BLaER1 (cell line): ENCODE measurements at regions not wholly inside any gene's neighbourhood (a gene's known extent, or its start where the extent isn't known, plus 50 kb on each side); places are given as distances from the start of the nearest gene placed in this dataset.

Experiments used
- H3K27ac ChIP-seq: shearing (Covaris generic); formaldehyde crosslinking; 2 replicates; pipeline ENCODE4 v1.8.1; 2022
- H3K27me3 ChIP-seq: shearing (Covaris generic); formaldehyde crosslinking; 2 replicates; pipeline ENCODE4 v1.8.1; 2022
- H3K36me3 ChIP-seq: shearing (Covaris generic); formaldehyde crosslinking; 2 replicates; pipeline ENCODE4 v1.8.1; 2022
- H3K4me1 ChIP-seq: shearing (Covaris generic); formaldehyde crosslinking; 2 replicates; pipeline ENCODE4 v1.8.1; 2022
- H3K4me2 ChIP-seq: shearing (Covaris generic); formaldehyde crosslinking; 2 replicates; pipeline ENCODE4 v1.8.1; 2022
- H3K4me3 ChIP-seq: shearing (Covaris generic); formaldehyde crosslinking; 2 replicates; pipeline ENCODE4 v1.8.1; 2022
- H3K9ac ChIP-seq: shearing (Covaris generic); formaldehyde crosslinking; 2 replicates; pipeline ENCODE4 v1.8.1; 2022
- H3K9me3 ChIP-seq: shearing (Covaris generic); formaldehyde crosslinking; 2 replicates; pipeline ENCODE4 v1.8.1; 2022
- H4K20me1 ChIP-seq: shearing (Covaris generic); formaldehyde crosslinking; 2 replicates; pipeline ENCODE4 v1.8.1; 2022
- Cebpa-rat ChIP-seq: shearing (Covaris generic); IDR thresholded peaks from 2 replicates; pipeline ENCODE4 v1.8.1; 2022

- no peak overlapping the region for H3K9ac ChIP-seq
- H3K36me3 ChIP-seq: no peaks in the 10 kb centered on the region
- no peak overlapping the region for H3K4me3 ChIP-seq
- H4K20me1 ChIP-seq: no peaks in the 10 kb centered on the region
- no peak overlapping the region for H3K4me2 ChIP-seq
- TF ChIP-seq Cebpa-rat: no peak
- H3K9me3 ChIP-seq: peaks cover 4% of the 10 kb centered on the region; the same call in 1 of the 2 replicates
- no peaks in the 10 kb centered on the region for H3K4me1 ChIP-seq
- H3K27me3 ChIP-seq: no peaks in the 10 kb centered on the region
- H3K27ac ChIP-seq: no peak overlapping the region
Observed at GRCh38 chr7:49669285-49669684, 104.2 kb upstream of the VWC2 start.

GRCh38 chr7:49669692-49670260 is 103.7 kb upstream of the VWC2 start:
- no peak overlapping the region for H3K4me3 ChIP-seq
- peaks cover 4% of the 10 kb centered on the region; the same call in 1 of the 2 replicates for H3K9me3 ChIP-seq
- no peaks in the 10 kb centered on the region for H3K4me1 ChIP-seq
- H3K4me2 ChIP-seq: no peak overlapping the region
- H3K27ac ChIP-seq: no peak overlapping the region
- TF ChIP-seq Cebpa-rat: no peak
- no peak overlapping the region for H3K9ac ChIP-seq
- no peaks in the 10 kb centered on the region for H3K27me3 ChIP-seq
- no peaks in the 10 kb centered on the region for H3K36me3 ChIP-seq
- no peaks in the 10 kb centered on the region for H4K20me1 ChIP-seq

- H3K9me3 ChIP-seq: peaks cover 4% of the 10 kb centered on the region; the same call in 1 of the 2 replicates
- H4K20me1 ChIP-seq: no peaks in the 10 kb centered on the region
- no peaks in the 10 kb centered on the region for H3K4me1 ChIP-seq
- no peak overlapping the region for H3K4me2 ChIP-seq
- TF ChIP-seq Cebpa-rat: no peak
- H3K27me3 ChIP-seq: no peaks in the 10 kb centered on the region
- H3K27ac ChIP-seq: no peak overlapping the region
- no peaks in the 10 kb centered on the region for H3K36me3 ChIP-seq
- H3K9ac ChIP-seq: no peak overlapping the region
- no peak overlapping the region for H3K4me3 ChIP-seq
Observed at GRCh38 chr7:49670991-49671390, 102.4 kb upstream of the VWC2 start.

GRCh38 chr7:49692516-49692915 is 80.9 kb upstream of the VWC2 start:
- no peak overlapping the region for H3K4me2 ChIP-seq

GRCh38 chr7:49695971-49696370 is 77.5 kb upstream of the VWC2 start:
- no peak overlapping the region for H3K4me3 ChIP-seq

More at GRCh38 chr7:49692516-49692915, 80.9 kb upstream of the VWC2 start:
- Histone ChIP-seq H3K9me3 (no peaks in the 10 kb centered on the region), H3K9ac (no peak overlapping the region), H3K27ac (no peak overlapping the region), H3K27me3 (no peaks in the 10 kb centered on the region), H3K36me3 (no peaks in the 10 kb centered on the region), H4K20me1 (no peaks in the 10 kb centered on the region), H3K4me1 (no peaks in the 10 kb centered on the region), H3K4me3 (no peak overlapping the region)
- TF ChIP-seq Cebpa-rat: no peak

GRCh38 chr7:49700841-49701240 is 72.6 kb upstream of the VWC2 start:
- peaks cover 33% of the 10 kb centered on the region for H3K4me1 ChIP-seq
- no peaks in the 10 kb centered on the region for H4K20me1 ChIP-seq
- H3K27ac ChIP-seq: no peak overlapping the region
- no peak overlapping the region for H3K4me3 ChIP-seq
- H3K9me3 ChIP-seq: no peaks in the 10 kb centered on the region
- no peaks in the 10 kb centered on the region for H3K27me3 ChIP-seq
- TF ChIP-seq Cebpa-rat: no peak
- H3K9ac ChIP-seq: no peak overlapping the region
- H3K36me3 ChIP-seq: no peaks in the 10 kb centered on the region
- no peak overlapping the region for H3K4me2 ChIP-seq

More at GRCh38 chr7:49695971-49696370, 77.5 kb upstream of the VWC2 start:
- Histone ChIP-seq H3K27ac (no peak overlapping the region), H3K27me3 (no peaks in the 10 kb centered on the region), H3K9ac (no peak overlapping the region), H4K20me1 (no peaks in the 10 kb centered on the region), H3K4me2 (no peak overlapping the region), H3K4me1 (0 out of 2 replicates have a peak, but pooled peaks cover 10% of the 10 kb centered on the region), H3K36me3 (no peaks in the 10 kb centered on the region), H3K9me3 (no peaks in the 10 kb centered on the region)
- no peak for TF ChIP-seq Cebpa-rat

- H3K9ac ChIP-seq: no peak overlapping the region
- no peaks in the 10 kb centered on the region for H3K9me3 ChIP-seq
- H3K27me3 ChIP-seq: no peaks in the 10 kb centered on the region
- no peaks in the 10 kb centered on the region for H3K36me3 ChIP-seq
- peak overlapping the region; percentile 58 for H3K4me2 ChIP-seq
- no peak for TF ChIP-seq Cebpa-rat
- H3K4me1 ChIP-seq: peaks cover 33% of the 10 kb centered on the region
- no peak overlapping the region for H3K27ac ChIP-seq
- no peak overlapping the region for H3K4me3 ChIP-seq
- H4K20me1 ChIP-seq: no peaks in the 10 kb centered on the region
Observed at GRCh38 chr7:49702099-49702498, 71.3 kb upstream of the VWC2 start.

GRCh38 chr7:49703337-49703736 is 70.1 kb upstream of the VWC2 start:
- no peaks in the 10 kb centered on the region for H3K27me3 ChIP-seq
- TF ChIP-seq Cebpa-rat: no peak
- H3K4me2 ChIP-seq: peak overlapping the region; percentile 58
- no peak overlapping the region for H3K9ac ChIP-seq
- no peak overlapping the region for H3K27ac ChIP-seq
- H3K9me3 ChIP-seq: no peaks in the 10 kb centered on the region
- no peak overlapping the region for H3K4me3 ChIP-seq
- no peaks in the 10 kb centered on the region for H4K20me1 ChIP-seq
- H3K4me1 ChIP-seq: peaks cover 33% of the 10 kb centered on the region
- no peaks in the 10 kb centered on the region for H3K36me3 ChIP-seq

GRCh38 chr7:49703881-49704280 is 69.6 kb upstream of the VWC2 start:
- TF ChIP-seq Cebpa-rat: no peak
- no peak overlapping the region for H3K4me3 ChIP-seq
- H3K36me3 ChIP-seq: no peaks in the 10 kb centered on the region
- H3K27me3 ChIP-seq: no peaks in the 10 kb centered on the region
- no peak overlapping the region for H3K27ac ChIP-seq
- H4K20me1 ChIP-seq: no peaks in the 10 kb centered on the region
- no peaks in the 10 kb centered on the region for H3K9me3 ChIP-seq
- H3K4me2 ChIP-seq: peak overlapping the region; percentile 58; the same call in 1 of the 2 replicates
- peaks cover 33% of the 10 kb centered on the region for H3K4me1 ChIP-seq
- H3K9ac ChIP-seq: no peak overlapping the region

GRCh38 chr7:49706106-49706505 is 67.3 kb upstream of the VWC2 start:
- no peak overlapping the region for H3K9ac ChIP-seq
- H3K27ac ChIP-seq: no peak overlapping the region
- TF ChIP-seq Cebpa-rat: no peak

GRCh38 chr7:49707891-49708290 is 65.5 kb upstream of the VWC2 start:
- Histone ChIP-seq H3K9ac (no peak overlapping the region), H3K4me1 (peaks cover 11% of the 10 kb centered on the region), H4K20me1 (no peaks in the 10 kb centered on the region), H3K36me3 (no peaks in the 10 kb centered on the region), H3K27ac (no peak overlapping the region), H3K27me3 (no peaks in the 10 kb centered on the region), H3K4me2 (no peak overlapping the region), H3K4me3 (no peak overlapping the region), H3K9me3 (no peaks in the 10 kb centered on the region)
- no peak for TF ChIP-seq Cebpa-rat

More at GRCh38 chr7:49706106-49706505, 67.3 kb upstream of the VWC2 start:
- no peak overlapping the region for H3K4me2 ChIP-seq
- no peaks in the 10 kb centered on the region for H4K20me1 ChIP-seq
- H3K9me3 ChIP-seq: no peaks in the 10 kb centered on the region
- no peaks in the 10 kb centered on the region for H3K27me3 ChIP-seq
- no peak overlapping the region for H3K4me3 ChIP-seq
- no peaks in the 10 kb centered on the region for H3K36me3 ChIP-seq
- H3K4me1 ChIP-seq: peaks cover 23% of the 10 kb centered on the region
